Ovary (tissue), 3 donors: ENCODE measurements at regions not wholly inside any gene's neighbourhood (a gene's known extent, or its start where the extent isn't known, plus 50 kb on each side); places are given as distances from the start of the nearest gene placed in this dataset.

Source experiments
- CTCF ChIP-seq, 3 donors: fragments of 450-650 bp in 2 of 3; fragments of 200-600 bp in 1 of 3; IDR thresholded peaks; one replicate each; pipeline versions ENCODE4 v1.5.1 to v1.8.0; 2016 to 2022; ENCODE audit warnings: antibody characterized with exemption in 3 of 3, mild to moderate bottlenecking in 1 of 3
- EP300 ChIP-seq: sonication (generic); formaldehyde crosslinking; IDR thresholded peaks from one replicate; pipeline ENCODE4 v1.6.1; 2017; ENCODE audit warnings: antibody characterized with exemption
- POLR2A ChIP-seq: fragments of 450-650 bp; IDR thresholded peaks from one replicate; pipeline ENCODE4 v1.6.1; 2017; ENCODE audit warnings: antibody characterized with exemption, mild to moderate bottlenecking, moderate library complexity
- donor health status: DM: no; HTN: no; CAD: no.

- TF ChIP-seq CTCF (IDR thresholded peaks at IDR 0.05), result no peak
- no peak for TF ChIP-seq EP300
- no peak for TF ChIP-seq POLR2A
Measured at GRCh38 chr3:88231207-88231606, 81.4 kb downstream of the C3orf38 start.
